ENCODE measurements at regions not wholly inside any gene's neighbourhood (a gene's known extent, or its start where the extent isn't known, plus 50 kb on each side); places are given as distances from the start of the nearest gene placed in this dataset.

GRCh38 chrX:5425119-5425518, 803.5 kb downstream of the NLGN4X start:
- Histone ChIP-seq H3K4me1 (replicated peaks in 1 of 2; ENCODE audit: control insufficient read depth in 2 of 2, insufficient read depth in 2 of 2, low read length in 2 of 2) (no peaks in the 10 kb centered on the region), H2AFZ (ENCODE audit: low read depth, low read length) (no peak overlapping the region), H3K4me2 (ENCODE audit: insufficient read depth, low read length) (no peak overlapping the region), H3K9me1 (ENCODE audit: control insufficient read depth, insufficient read depth, low read length) (no peaks in the 10 kb centered on the region), H3K9me3 (replicated peaks; ENCODE audit: control insufficient read depth, insufficient read depth, low read depth, low read length) (no peaks in the 10 kb centered on the region), H3K4me3 (no peak overlapping the region), H3K79me2 (ENCODE audit: control insufficient read depth, insufficient read depth, low read length) (no peaks in the 10 kb centered on the region), H4K20me1 (replicated peaks; ENCODE audit: control insufficient read depth, insufficient read depth, low read length) (no peaks in the 10 kb centered on the region), H3K36me3 (ENCODE audit: control insufficient read depth, insufficient read depth, low read length) (no peaks in the 10 kb centered on the region), H3K9ac (ENCODE audit: insufficient read depth in 1 of 2, low read depth in 2 of 2, low read length in 2 of 2) (no peak overlapping the region), H3K27ac (ENCODE audit: extremely low read depth, low read depth, low read length) (no peak overlapping the region), H3K27me3 (ENCODE audit: control insufficient read depth in 2 of 2, insufficient read depth in 2 of 2, low read length in 2 of 2) (no peaks in the 10 kb centered on the region)
- no TSS peak for BruUV-seq (replicated peaks)
- ChIA-PET CTCF (ENCODE audit: low intra/inter-chr PET ratio) (no interaction called here), POLR2A (no interaction called here)
- intact Hi-C loops (cut with micrococcal nuclease) (no loop called here), in situ Hi-C loops (cut with MboI) (no loop called here)
- no peak for FAIRE-seq
- TF ChIP-seq FIP1L1 (IDR thresholded peaks at IDR 0.05; ENCODE audit: low read depth, low read length, poor library complexity, severe bottlenecking) (no peak), NUFIP1 (IDR thresholded peaks at IDR 0.05; ENCODE audit: partially characterized antibody) (no peak), MCM2 (IDR thresholded peaks at IDR 0.05; ENCODE audit: low read depth) (no peak), XRCC5 (IDR thresholded peaks at IDR 0.05; ENCODE audit: low read depth, low read length) (no peak)
- TF ChIP-seq, protein P1, sequence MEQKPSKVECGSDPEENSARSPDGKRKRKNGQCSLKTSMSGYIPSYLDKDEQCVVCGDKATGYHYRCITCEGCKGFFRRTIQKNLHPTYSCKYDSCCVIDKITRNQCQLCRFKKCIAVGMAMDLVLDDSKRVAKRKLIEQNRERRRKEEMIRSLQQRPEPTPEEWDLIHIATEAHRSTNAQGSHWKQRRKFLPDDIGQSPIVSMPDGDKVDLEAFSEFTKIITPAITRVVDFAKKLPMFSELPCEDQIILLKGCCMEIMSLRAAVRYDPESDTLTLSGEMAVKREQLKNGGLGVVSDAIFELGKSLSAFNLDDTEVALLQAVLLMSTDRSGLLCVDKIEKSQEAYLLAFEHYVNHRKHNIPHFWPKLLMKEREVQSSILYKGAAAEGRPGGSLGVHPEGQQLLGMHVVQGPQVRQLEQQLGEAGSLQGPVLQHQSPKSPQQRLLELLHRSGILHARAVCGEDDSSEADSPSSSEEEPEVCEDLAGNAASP (IDR thresholded peaks at IDR 0.05), result no peak
- no peak for ATAC-seq
- no peak for DNase-seq (ENCODE audit: extremely low read depth in 1 of 4, low spot score in 3 of 4)

- CTCF ChIA-PET (ENCODE audit: low intra/inter-chr PET ratio), result no interaction called here
- Histone ChIP-seq H3K36me3 (ENCODE audit: control insufficient read depth, insufficient read depth, low read length) (no peaks in the 10 kb centered on the region), H3K9ac (ENCODE audit: insufficient read depth in 1 of 2, low read depth in 2 of 2, low read length in 2 of 2) (no peak overlapping the region), H3K9me1 (ENCODE audit: control insufficient read depth, insufficient read depth, low read length) (no peaks in the 10 kb centered on the region), H3K27me3 (ENCODE audit: control insufficient read depth in 2 of 2, insufficient read depth in 2 of 2, low read length in 2 of 2) (no peaks in the 10 kb centered on the region), H3K4me2 (ENCODE audit: insufficient read depth, low read length) (no peak overlapping the region), H3K4me3 (no peak overlapping the region), H3K9me3 (replicated peaks; ENCODE audit: control insufficient read depth, insufficient read depth, low read depth, low read length) (no peaks in the 10 kb centered on the region), H4K20me1 (replicated peaks; ENCODE audit: control insufficient read depth, insufficient read depth, low read length) (no peaks in the 10 kb centered on the region), H2AFZ (ENCODE audit: low read depth, low read length) (no peak overlapping the region), H3K4me1 (replicated peaks in 1 of 2; ENCODE audit: control insufficient read depth in 2 of 2, insufficient read depth in 2 of 2, low read length in 2 of 2) (no peaks in the 10 kb centered on the region), H3K79me2 (ENCODE audit: control insufficient read depth, insufficient read depth, low read length) (no peaks in the 10 kb centered on the region), H3K27ac (ENCODE audit: extremely low read depth, low read depth, low read length) (no peak overlapping the region)
- in situ Hi-C loops (cut with MboI) (no loop called here), intact Hi-C loops (cut with micrococcal nuclease) (no loop called here)
- FAIRE-seq (no peak), ATAC-seq (no peak), DNase-seq (ENCODE audit: extremely low read depth in 1 of 4, low spot score in 3 of 4) (no peak)
- POLR2A ChIA-PET, result no interaction called here
- 0% methylated on average over 1 of the region's 1 CpG for WGBS (ENCODE audit: insufficient coverage, low coverage, missing lambda C conversion rate)
- BruUV-seq (replicated peaks), result no TSS peak
- TF ChIP-seq, protein P2, sequence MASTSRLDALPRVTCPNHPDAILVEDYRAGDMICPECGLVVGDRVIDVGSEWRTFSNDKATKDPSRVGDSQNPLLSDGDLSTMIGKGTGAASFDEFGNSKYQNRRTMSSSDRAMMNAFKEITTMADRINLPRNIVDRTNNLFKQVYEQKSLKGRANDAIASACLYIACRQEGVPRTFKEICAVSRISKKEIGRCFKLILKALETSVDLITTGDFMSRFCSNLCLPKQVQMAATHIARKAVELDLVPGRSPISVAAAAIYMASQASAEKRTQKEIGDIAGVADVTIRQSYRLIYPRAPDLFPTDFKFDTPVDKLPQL (IDR thresholded peaks at IDR 0.05; ENCODE audit: extremely low read depth, insufficient read length), result no peak
- no peak for TF ChIP-seq TEAD2 (tag; IDR thresholded peaks at IDR 0.05)
- no peak for TF ChIP-seq ZNF197 (CRISPR knock-in tag; IDR thresholded peaks at IDR 0.05; ENCODE audit: low read depth)
- TF ChIP-seq PCBP2 (IDR thresholded peaks at IDR 0.05; ENCODE audit: low read depth, low read length, poor library complexity, severe bottlenecking), result no peak
- TF ChIP-seq HDAC1 (IDR thresholded peaks at IDR 0.05), result no peak
- no peak for TF ChIP-seq HMGN3 (IDR thresholded peaks at IDR 0.05; ENCODE audit: borderline replicate concordance, extremely low read depth, insufficient read length, low read depth, low read length)
- TF ChIP-seq ZBTB33 (CRISPR knock-in tag; IDR thresholded peaks at IDR 0.05), result no peak
- no peak for TF ChIP-seq PYGO2 (tag; IDR thresholded peaks at IDR 0.05)
- TF ChIP-seq ZNF282 (CRISPR knock-in tag; IDR thresholded peaks at IDR 0.05), result no peak
Measured at GRCh38 chrX:5417381-5417780, 811.3 kb downstream of the NLGN4X start.
